ENCODE measurements at regions not wholly inside any gene's neighbourhood (a gene's known extent, or its start where the extent isn't known, plus 50 kb on each side); places are given as distances from the start of the nearest gene placed in this dataset.

DNA sequence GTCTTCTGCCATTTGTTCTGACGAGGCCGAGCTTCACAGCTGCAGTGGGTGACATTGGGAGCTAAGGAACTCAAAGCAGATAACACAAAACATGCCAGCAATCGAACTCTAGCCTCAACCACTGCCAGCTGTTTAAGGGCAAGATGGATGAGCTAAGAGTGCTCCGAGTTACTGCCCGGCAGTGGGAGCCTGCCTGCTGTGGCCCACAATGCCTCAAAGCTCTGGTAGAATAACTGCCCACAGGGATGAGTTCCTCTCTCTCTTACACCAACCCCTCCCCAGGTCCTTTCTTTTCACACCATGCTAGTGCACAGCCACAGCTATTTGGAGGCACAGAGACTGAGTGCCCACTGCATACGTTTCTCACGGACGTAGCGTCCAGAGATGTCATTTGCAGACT lies 330.5 kb downstream of the FGF9 start:
- TF ChIP-seq EP300 (IDR thresholded peaks at IDR 0.05; ENCODE audit: borderline replicate concordance in 1 of 2, low read depth in 1 of 2, low read length in 1 of 2) (no peak), JUND (IDR thresholded peaks at IDR 0.05) (no peak), NFIC (IDR thresholded peaks at IDR 0.05; ENCODE audit: borderline replicate concordance) (no peak), CTCF (IDR thresholded peaks at IDR 0.05) (no peak), TEAD4 (IDR thresholded peaks at IDR 0.05; ENCODE audit: borderline replicate concordance, insufficient read depth) (no peak), MAX (IDR thresholded peaks at IDR 0.05; ENCODE audit: low read depth) (no peak), SIN3A (IDR thresholded peaks at IDR 0.05; ENCODE audit: borderline replicate concordance, low read depth, low read length) (no peak), POLR2AphosphoS5 (IDR thresholded peaks at IDR 0.05; ENCODE audit: low read depth, low read length) (no peak), RAD21 (IDR thresholded peaks at IDR 0.05; ENCODE audit: low read length) (no peak)
- TF ChIP-seq, protein P1, sequence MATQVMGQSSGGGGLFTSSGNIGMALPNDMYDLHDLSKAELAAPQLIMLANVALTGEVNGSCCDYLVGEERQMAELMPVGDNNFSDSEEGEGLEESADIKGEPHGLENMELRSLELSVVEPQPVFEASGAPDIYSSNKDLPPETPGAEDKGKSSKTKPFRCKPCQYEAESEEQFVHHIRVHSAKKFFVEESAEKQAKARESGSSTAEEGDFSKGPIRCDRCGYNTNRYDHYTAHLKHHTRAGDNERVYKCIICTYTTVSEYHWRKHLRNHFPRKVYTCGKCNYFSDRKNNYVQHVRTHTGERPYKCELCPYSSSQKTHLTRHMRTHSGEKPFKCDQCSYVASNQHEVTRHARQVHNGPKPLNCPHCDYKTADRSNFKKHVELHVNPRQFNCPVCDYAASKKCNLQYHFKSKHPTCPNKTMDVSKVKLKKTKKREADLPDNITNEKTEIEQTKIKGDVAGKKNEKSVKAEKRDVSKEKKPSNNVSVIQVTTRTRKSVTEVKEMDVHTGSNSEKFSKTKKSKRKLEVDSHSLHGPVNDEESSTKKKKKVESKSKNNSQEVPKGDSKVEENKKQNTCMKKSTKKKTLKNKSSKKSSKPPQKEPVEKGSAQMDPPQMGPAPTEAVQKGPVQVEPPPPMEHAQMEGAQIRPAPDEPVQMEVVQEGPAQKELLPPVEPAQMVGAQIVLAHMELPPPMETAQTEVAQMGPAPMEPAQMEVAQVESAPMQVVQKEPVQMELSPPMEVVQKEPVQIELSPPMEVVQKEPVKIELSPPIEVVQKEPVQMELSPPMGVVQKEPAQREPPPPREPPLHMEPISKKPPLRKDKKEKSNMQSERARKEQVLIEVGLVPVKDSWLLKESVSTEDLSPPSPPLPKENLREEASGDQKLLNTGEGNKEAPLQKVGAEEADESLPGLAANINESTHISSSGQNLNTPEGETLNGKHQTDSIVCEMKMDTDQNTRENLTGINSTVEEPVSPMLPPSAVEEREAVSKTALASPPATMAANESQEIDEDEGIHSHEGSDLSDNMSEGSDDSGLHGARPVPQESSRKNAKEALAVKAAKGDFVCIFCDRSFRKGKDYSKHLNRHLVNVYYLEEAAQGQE (IDR thresholded peaks at IDR 0.05; ENCODE audit: low read depth, low read length) = no peak

All from SK-N-SH (cell line).